Parathyroid adenoma (tissue), 2 donors: ENCODE measurements at regions not wholly inside any gene's neighbourhood (a gene's known extent, or its start where the extent isn't known, plus 50 kb on each side); places are given as distances from the start of the nearest gene placed in this dataset.

Experiments
- H2AFZ ChIP-seq: fragments of 300-600 bp; sonication (generic); one replicate; pipeline ENCODE4 v1.7.0; 2017; ENCODE audit warnings: antibody characterized with exemption, mild to moderate bottlenecking
- H3K27ac ChIP-seq: fragments of 300-600 bp; sonication (generic); one replicate; pipeline ENCODE4 v1.7.0; 2017
- H3K27me3 ChIP-seq: fragments of 300-600 bp; sonication (generic); one replicate; pipeline ENCODE4 v1.7.0; 2017; ENCODE audit warnings: low read length; ENCODE audit not compliant: control insufficient read depth, insufficient read depth
- H3K36me3 ChIP-seq: fragments of 300-600 bp; sonication (generic); one replicate; pipeline ENCODE4 v1.7.0; 2017; ENCODE audit warnings: low read length; ENCODE audit not compliant: control insufficient read depth, insufficient read depth
- H3K4me1 ChIP-seq: fragments of 300-600 bp; sonication (generic); one replicate; pipeline ENCODE4 v1.7.0; 2017; ENCODE audit warnings: control low read depth
- H3K4me2 ChIP-seq: fragments of 300-600 bp; sonication (generic); one replicate; pipeline ENCODE4 v1.7.0; 2017; ENCODE audit warnings: low read length
- H3K4me3 ChIP-seq: fragments of 300-600 bp; sonication (generic); one replicate; pipeline ENCODE4 v1.7.0; 2017; ENCODE audit warnings: low read depth, low read length
- H3K79me2 ChIP-seq: fragments of 300-600 bp; sonication (generic); one replicate; pipeline ENCODE4 v1.7.0; 2017; ENCODE audit warnings: control low read depth
- H3K9ac ChIP-seq: fragments of 300-600 bp; sonication (generic); one replicate; pipeline ENCODE4 v1.7.0; 2017; ENCODE audit warnings: mild to moderate bottlenecking
- H3K9me3 ChIP-seq: fragments of 300-600 bp; sonication (generic); one replicate; pipeline ENCODE4 v1.7.0; 2017; ENCODE audit warnings: low read length; ENCODE audit not compliant: control insufficient read depth
- CTCF ChIP-seq: fragments of 300-600 bp; sonication (generic); IDR thresholded peaks from one replicate; pipeline ENCODE4 v1.7.0; 2017; ENCODE audit warnings: antibody characterized with exemption, mild to moderate bottlenecking
- donor health status: primary hyperparathyroidism.

GRCh38 chr1:218694636-218695035 lies 349.5 kb downstream of the TGFB2 start:
- no peak overlapping the region for H3K4me3 ChIP-seq
- no peaks in the 10 kb centered on the region for H3K27me3 ChIP-seq
- H3K4me2 ChIP-seq: no peak overlapping the region
- no peak overlapping the region for H3K27ac ChIP-seq
- TF ChIP-seq CTCF: no peak
- no peak overlapping the region for H3K9ac ChIP-seq
- H3K9me3 ChIP-seq: no peaks in the 10 kb centered on the region
- no peak overlapping the region for H2AFZ ChIP-seq
- no peaks in the 10 kb centered on the region for H3K36me3 ChIP-seq
- H3K4me1 ChIP-seq: no peaks in the 10 kb centered on the region
- no peaks in the 10 kb centered on the region for H3K79me2 ChIP-seq

- Histone ChIP-seq H3K4me3 (no peak overlapping the region), H3K27ac (no peak overlapping the region), H3K9me3 (no peaks in the 10 kb centered on the region), H3K9ac (no peak overlapping the region), H3K79me2 (no peaks in the 10 kb centered on the region), H2AFZ (no peak overlapping the region), H3K4me1 (no peaks in the 10 kb centered on the region), H3K36me3 (no peaks in the 10 kb centered on the region), H3K27me3 (no peaks in the 10 kb centered on the region), H3K4me2 (no peak overlapping the region)
- no peak for TF ChIP-seq CTCF
Measured at GRCh38 chr1:218695525-218695924, 350.4 kb downstream of the TGFB2 start.

- Histone ChIP-seq H3K4me3 (no peak overlapping the region), H3K4me1 (no peaks in the 10 kb centered on the region), H3K36me3 (no peaks in the 10 kb centered on the region), H3K4me2 (no peak overlapping the region), H3K27ac (no peak overlapping the region), H3K79me2 (no peaks in the 10 kb centered on the region), H3K9me3 (no peaks in the 10 kb centered on the region), H2AFZ (no peak overlapping the region), H3K9ac (no peak overlapping the region), H3K27me3 (no peaks in the 10 kb centered on the region)
- no peak for TF ChIP-seq CTCF
Measured at GRCh38 chr1:218698141-218698540, 353.0 kb downstream of the TGFB2 start.

GRCh38 chr1:218699421-218699820 lies 354.3 kb downstream of the TGFB2 start:
- Histone ChIP-seq H3K9me3 (no peaks in the 10 kb centered on the region), H3K9ac (no peak overlapping the region), H2AFZ (no peak overlapping the region), H3K79me2 (no peaks in the 10 kb centered on the region), H3K4me2 (no peak overlapping the region), H3K27ac (no peak overlapping the region), H3K4me3 (no peak overlapping the region), H3K27me3 (no peaks in the 10 kb centered on the region), H3K36me3 (no peaks in the 10 kb centered on the region), H3K4me1 (no peaks in the 10 kb centered on the region)
- no peak for TF ChIP-seq CTCF

- no peaks in the 10 kb centered on the region for H3K9me3 ChIP-seq
- no peaks in the 10 kb centered on the region for H3K79me2 ChIP-seq
- no peak overlapping the region for H3K27ac ChIP-seq
- no peaks in the 10 kb centered on the region for H3K27me3 ChIP-seq
- H3K36me3 ChIP-seq: no peaks in the 10 kb centered on the region
- no peak overlapping the region for H3K4me2 ChIP-seq
- H2AFZ ChIP-seq: no peak overlapping the region
- TF ChIP-seq CTCF: no peak
- no peak overlapping the region for H3K4me3 ChIP-seq
- no peaks in the 10 kb centered on the region for H3K4me1 ChIP-seq
- H3K9ac ChIP-seq: no peak overlapping the region
Measured at GRCh38 chr1:218699865-218700264, 354.7 kb downstream of the TGFB2 start.
